Prostate gland (tissue), 2 donors: ENCODE measurements at regions not wholly inside any gene's neighbourhood (a gene's known extent, or its start where the extent isn't known, plus 50 kb on each side); places are given as distances from the start of the nearest gene placed in this dataset.

Experiments
- DNase-seq: peaks from one replicate; pipeline ENCODE4 v3.0.0-alpha.2; 2019; ENCODE audit warnings: low spot score
- H3K27ac ChIP-seq, 2 donors: fragments of 200-600 bp; sonication (generic); 2 replicates each; pipeline ENCODE4 v1.5.1; 2017 to 2019
- H3K27me3 ChIP-seq: fragments of 200-600 bp; sonication (generic); replicated peaks from 2 replicates; pipeline ENCODE4 v1.5.1; 2019; ENCODE audit not compliant: insufficient read depth
- H3K36me3 ChIP-seq, 2 donors: fragments of 200-600 bp; sonication (generic); 1 replicate in 1 of 2; 2 replicates in 1 of 2; pipeline versions ENCODE4 v1.5.1 to v1.8.1; 2017 to 2019
- H3K4me1 ChIP-seq: fragments of 200-600 bp; sonication (generic); replicated peaks from 2 replicates; pipeline ENCODE4 v1.5.1; 2019
- H3K4me3 ChIP-seq, 2 donors: fragments of 200-600 bp; sonication (generic); 2 replicates each; pipeline ENCODE4 v1.5.1; 2017 to 2019
- H3K9me3 ChIP-seq: fragments of 200-600 bp; sonication (generic); 2 replicates; pipeline ENCODE4 v1.5.1; 2017
- CTCF ChIP-seq, 4 experiments: fragments of 200-600 bp in 2 of 4; fragments of 450-650 bp in 2 of 4; sonication (generic) in 2 of 4; IDR thresholded peaks; 1 replicate in 3 of 4; 2 replicates in 1 of 4; pipeline ENCODE4 v1.5.1; 2016 to 2019; ENCODE audit warnings: antibody characterized with exemption in 4 of 4, mild to moderate bottlenecking in 2 of 4, moderate library complexity in 2 of 4
- POLR2A ChIP-seq: fragments of 450-650 bp; IDR thresholded peaks from one replicate; pipeline ENCODE4 v1.6.1; 2016; ENCODE audit warnings: antibody characterized with exemption, mild to moderate bottlenecking
- POLR2AphosphoS5 ChIP-seq: sonication (generic); formaldehyde crosslinking; IDR thresholded peaks from one replicate; pipeline ENCODE4 v1.6.1; 2017; ENCODE audit warnings: antibody characterized with exemption
- WGBS: methylation state at CpG from one replicate; pipeline ENCODE4 v1.1.5; 2018; 5-methylcytosine and 5-hydroxymethylcytosine counted together
- intact Hi-C: fragments of 100-400 bp; cut with DNase I; formaldehyde crosslinking; loops from one replicate; pipeline ENCODE4 v1.14.2; 2022

- H3K27me3 ChIP-seq, result peaks cover 5% of the 10 kb centered on the region
- no peak for DNase-seq
- TF ChIP-seq POLR2A (no peak), CTCF (IDR thresholded peaks at IDR 0.05) (no peak), POLR2AphosphoS5 (no peak)
- no peak overlapping the region for H3K4me3 ChIP-seq
- no peaks in the 10 kb centered on the region for H3K4me1 ChIP-seq
- H3K36me3 ChIP-seq, result no peaks in the 10 kb centered on the region
- no peaks in the 10 kb centered on the region for H3K9me3 ChIP-seq
- intact Hi-C loops, result no loop called here
- 22% methylated on average over 1 of the region's 1 CpG for WGBS
- H3K27ac ChIP-seq, result no peak overlapping the region
Observed at GRCh38 chr1:30054126-30054525, 669.3 kb downstream of the MATN1 start.

- no peak overlapping the region for H3K27ac ChIP-seq
- DNase-seq, result no peak
- H3K9me3 ChIP-seq, result no peaks in the 10 kb centered on the region
- WGBS, result 51% methylated on average over 4 of the region's 4 CpGs
- H3K27me3 ChIP-seq, result peaks cover 5% of the 10 kb centered on the region
- intact Hi-C loops, result no loop called here
- no peaks in the 10 kb centered on the region for H3K4me1 ChIP-seq
- H3K36me3 ChIP-seq, result no peaks in the 10 kb centered on the region
- no peak overlapping the region for H3K4me3 ChIP-seq
- no peak for TF ChIP-seq CTCF (IDR thresholded peaks at IDR 0.05)
- TF ChIP-seq POLR2AphosphoS5, result no peak
- no peak for TF ChIP-seq POLR2A
Observed at GRCh38 chr1:30052178-30052577, 671.2 kb downstream of the MATN1 start.

GRCh38 chr1:30051777-30052176, 671.6 kb downstream of the MATN1 start:
- Histone ChIP-seq H3K9me3 (no peaks in the 10 kb centered on the region), H3K4me1 (no peaks in the 10 kb centered on the region), H3K27me3 (peaks cover 9% of the 10 kb centered on the region), H3K36me3 (no peaks in the 10 kb centered on the region), H3K4me3 (no peak overlapping the region), H3K27ac (no peak overlapping the region)
- intact Hi-C loops, result no loop called here
- DNase-seq, result no peak
- WGBS, result 82% methylated on average over 6 of the region's 6 CpGs
- no peak for TF ChIP-seq POLR2A
- no peak for TF ChIP-seq POLR2AphosphoS5
- TF ChIP-seq CTCF (IDR thresholded peaks at IDR 0.05), result no peak

- WGBS, result 67% methylated on average over 4 of the region's 4 CpGs
- peaks cover 15% of the 10 kb centered on the region for H3K27me3 ChIP-seq
- DNase-seq, result no peak
Observed at GRCh38 chr1:30049748-30050296, 673.6 kb downstream of the MATN1 start.

More at GRCh38 chr1:30049748-30050296, 673.6 kb downstream of the MATN1 start:
- TF ChIP-seq POLR2A, result no peak
- TF ChIP-seq CTCF (IDR thresholded peaks at IDR 0.05), result no peak
- TF ChIP-seq POLR2AphosphoS5, result no peak
- no peaks in the 10 kb centered on the region for H3K36me3 ChIP-seq
- no peaks in the 10 kb centered on the region for H3K9me3 ChIP-seq
- H3K27ac ChIP-seq, result no peak overlapping the region
- H3K4me1 ChIP-seq, result no peaks in the 10 kb centered on the region
- intact Hi-C loops, result no loop called here
- no peak overlapping the region for H3K4me3 ChIP-seq
